ENCODE measurements at regions not wholly inside any gene's neighbourhood (a gene's known extent, or its start where the extent isn't known, plus 50 kb on each side); places are given as distances from the start of the nearest gene placed in this dataset.
"Not testable (repeated sequence)": the region's sequence is repeated elsewhere in the genome, so short reads cannot be mapped to it uniquely, and the experiment has no call there.

GRCh38 chr2:167843657-167844056, 403.7 kb downstream of the STK39 start:
- DNase-seq (ENCODE audit: low read depth, low spot score): no peak

DNA sequence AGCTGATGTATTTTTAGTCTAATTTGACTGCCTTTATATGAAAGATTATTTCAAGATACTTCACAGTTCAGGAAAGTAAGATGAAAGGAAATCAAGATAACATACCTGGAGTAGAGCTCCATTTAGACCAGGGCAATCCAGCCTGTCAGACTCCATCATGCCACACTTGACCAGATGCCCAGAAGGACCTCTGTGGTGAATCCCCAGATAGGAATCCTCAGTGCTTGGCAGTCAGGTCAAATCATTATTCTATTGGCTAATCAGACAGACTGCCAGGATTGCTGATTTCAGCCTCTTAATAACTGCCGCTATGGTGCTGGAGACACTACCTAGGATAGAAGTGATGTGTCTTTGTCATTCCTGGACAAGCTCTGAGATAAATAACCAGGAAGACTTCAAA, 404.2 kb downstream of the STK39 start:
- DNase-seq (ENCODE audit: low read depth, low spot score): no peak

DNA sequence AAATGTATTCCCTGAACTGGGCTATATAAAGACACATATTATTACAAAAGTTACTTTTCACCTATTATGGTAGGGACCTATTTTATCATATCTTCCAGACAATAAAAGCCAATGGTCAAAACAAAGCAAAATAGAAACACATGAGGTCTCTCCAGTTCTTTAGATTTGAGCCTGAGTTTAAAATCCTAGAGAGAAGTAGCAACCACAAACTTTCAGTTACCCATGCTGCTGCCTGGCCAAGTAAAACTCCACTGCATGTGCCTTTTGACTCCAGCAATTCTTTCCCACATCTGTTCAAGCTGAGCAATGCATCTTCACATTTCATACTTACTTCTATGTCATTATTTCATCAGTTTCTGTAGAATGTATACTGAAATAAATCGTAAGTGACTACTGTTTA, 405.3 kb downstream of the STK39 start:
- DNase-seq (ENCODE audit: low read depth, low spot score): no peak

DNA sequence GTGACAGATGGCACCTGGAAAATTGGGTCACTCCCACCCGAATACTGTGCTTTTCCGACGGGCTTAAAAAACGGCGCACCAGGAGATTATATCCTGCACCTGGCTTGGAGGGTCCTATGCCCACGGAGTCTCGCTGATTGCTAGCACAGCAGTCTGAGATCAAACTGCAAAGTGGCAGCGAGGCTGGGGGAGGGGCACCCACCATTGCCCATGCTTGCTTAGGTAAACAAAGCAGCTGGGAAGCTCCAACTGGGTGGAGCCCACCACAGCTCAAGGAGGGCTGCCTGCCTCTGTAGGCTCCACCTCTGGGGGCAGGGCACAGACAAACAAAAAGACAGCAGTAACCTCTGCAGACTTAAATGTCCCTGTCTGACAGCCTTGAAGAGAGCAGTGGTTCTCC, 412.1 kb downstream of the STK39 start:
- DNase-seq (ENCODE audit: low read depth, low spot score): not testable (repeated sequence)

GRCh38 chr2:167834707-167835106, 412.7 kb downstream of the STK39 start:
- DNase-seq (ENCODE audit: low read depth, low spot score): no peak

DNA sequence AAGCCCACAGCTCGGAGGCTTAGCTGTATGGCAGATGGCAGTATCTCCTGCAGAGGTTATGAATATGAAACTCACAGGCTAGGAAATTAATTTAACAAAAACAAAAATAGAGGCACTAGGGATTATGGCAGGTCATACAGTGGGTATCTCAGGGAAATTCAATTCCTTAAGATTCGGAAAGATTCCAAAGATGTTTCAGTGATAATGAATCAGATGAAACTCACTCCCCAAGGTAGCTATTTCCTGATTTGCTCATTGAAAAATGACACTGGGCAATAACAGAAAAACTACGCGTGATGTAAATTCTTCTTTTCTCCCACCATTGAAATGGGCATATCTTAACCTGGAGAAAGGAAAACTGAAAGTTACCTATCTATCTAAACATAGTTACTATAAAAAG, 414.1 kb downstream of the STK39 start:
- no peak for DNase-seq (ENCODE audit: low read depth, low spot score)

DNA sequence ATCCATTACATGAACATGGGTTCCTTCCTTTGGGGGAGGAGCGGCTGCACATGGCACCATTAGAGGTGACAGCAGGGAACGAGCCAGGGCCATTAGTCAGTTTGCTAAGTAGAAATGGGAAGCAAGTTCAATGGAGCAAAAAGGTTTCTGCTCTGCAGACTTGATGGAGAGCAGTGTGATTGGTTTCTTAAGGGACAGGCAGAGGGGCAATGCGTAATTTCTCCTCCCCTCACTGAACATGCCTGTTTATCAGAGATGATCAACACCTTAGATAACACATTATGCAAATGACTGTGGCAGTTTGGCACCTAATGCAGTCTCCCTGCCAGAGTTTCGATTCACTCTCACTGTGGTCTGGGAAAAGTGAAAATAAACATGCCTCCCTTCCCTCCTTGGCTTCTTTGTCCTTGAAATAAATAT, 414.5 kb downstream of the STK39 start:
- no peak for DNase-seq (ENCODE audit: low read depth, low spot score)

DNA sequence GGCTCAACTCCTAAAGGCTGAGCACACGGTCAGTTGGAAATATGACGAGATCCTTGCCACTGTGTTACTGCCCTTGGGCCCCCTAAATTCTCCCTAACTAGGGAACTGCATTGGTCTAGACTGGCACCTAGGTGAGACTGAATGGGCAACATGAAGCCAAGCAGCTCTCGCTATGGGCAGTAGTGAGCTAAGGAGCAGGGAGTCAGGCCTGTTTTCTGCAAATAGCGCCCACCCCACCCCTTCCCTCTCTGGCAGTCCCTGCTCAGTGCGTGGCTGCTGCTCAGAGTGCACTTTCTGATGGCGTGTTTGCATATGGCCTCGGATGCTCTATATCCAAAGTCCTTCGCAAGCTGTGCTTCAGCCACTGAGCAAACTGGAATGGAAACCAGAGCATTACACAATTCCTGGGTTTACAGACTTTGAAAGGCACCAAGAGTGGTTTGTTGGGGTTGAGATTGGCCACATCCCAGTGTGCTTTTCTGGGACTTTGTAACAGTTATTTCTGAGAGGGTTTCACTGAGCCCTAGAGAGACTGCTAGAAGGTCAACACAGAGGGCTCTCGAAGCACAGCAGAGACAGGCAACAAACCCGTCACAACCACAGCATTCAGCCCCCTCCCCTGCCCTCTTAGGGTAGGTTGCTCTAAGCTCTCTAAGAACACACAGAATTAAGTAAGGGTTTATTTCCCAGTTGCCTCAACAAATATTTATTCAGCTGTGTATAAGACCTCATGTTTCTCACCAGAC, 419.9 kb downstream of the STK39 start:
- no peak for DNase-seq (ENCODE audit: low read depth, low spot score)

GRCh38 chr2:167826906-167827305, 420.5 kb downstream of the STK39 start:
- DNase-seq (ENCODE audit: low read depth, low spot score): no peak

DNA sequence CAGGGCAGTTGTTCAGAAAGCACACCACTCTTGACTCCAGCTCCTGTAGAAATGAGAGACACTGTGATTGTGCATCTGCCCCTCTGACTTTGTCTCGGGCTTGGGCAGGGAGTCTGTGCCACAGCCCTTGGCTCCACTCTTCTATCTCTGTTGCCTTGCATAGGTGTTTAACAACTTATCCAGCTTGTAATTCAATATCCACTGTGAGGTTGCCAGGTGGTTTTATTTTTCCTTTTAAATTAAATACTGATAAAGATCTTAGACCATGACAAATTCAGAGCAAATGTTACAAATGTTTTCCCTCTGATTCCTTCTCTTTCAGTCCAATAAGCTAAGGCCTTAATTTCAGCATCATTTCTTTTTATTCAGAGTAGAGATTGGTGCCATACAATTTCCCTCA, 421.7 kb downstream of the STK39 start:
- DNase-seq (ENCODE audit: low read depth, low spot score): no peak

- DNase-seq (ENCODE audit: low read depth, low spot score): no peak
These were observed 424.5 kb downstream of the STK39 start for GRCh38 chr2:167822690-167823465.

GRCh38 chr2:167820488-167820887, 426.9 kb downstream of the STK39 start:
- DNase-seq (ENCODE audit: low read depth, low spot score): no peak

DNA sequence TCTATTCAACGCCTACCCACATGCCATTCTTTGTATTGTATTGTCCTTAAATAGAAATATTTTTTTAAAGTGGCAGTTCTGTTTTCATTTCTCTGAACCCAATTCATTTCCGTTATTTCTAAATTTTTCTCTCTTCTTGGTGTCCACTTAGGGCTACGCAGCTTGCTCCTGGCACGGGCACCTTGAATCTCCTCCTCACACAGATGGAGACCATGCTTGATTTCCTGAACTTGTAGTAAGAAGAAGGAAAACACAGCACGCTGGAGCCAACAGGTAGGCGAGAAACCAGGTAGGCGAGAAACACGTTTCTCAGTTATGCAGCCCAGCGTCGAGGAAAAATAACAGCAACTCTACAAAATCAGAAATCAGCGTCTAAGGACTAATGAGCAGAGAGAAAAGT, 428.9 kb downstream of the STK39 start:
- DNase-seq (ENCODE audit: low read depth, low spot score): no peak

DNA sequence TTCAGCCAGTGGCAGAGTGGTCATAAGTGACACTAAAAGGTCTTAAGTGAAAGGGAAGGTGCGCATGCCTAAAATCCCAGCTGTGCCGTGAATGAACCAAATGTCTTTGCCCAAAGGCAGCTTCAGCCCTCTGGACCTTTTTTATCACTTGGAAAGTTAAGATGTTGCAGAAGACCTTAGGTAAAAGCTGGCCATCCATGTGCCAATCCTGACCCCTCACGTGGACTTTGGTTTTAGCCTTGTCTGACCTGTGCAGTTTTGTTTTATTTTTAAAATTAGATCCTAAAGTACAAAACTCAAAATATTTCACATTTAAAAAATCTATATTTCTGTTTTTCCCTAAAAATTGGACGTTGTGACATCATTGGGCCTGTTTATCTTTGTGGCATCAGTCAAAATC, 429.5 kb downstream of the STK39 start:
- no peak for DNase-seq (ENCODE audit: low read depth, low spot score)

DNA sequence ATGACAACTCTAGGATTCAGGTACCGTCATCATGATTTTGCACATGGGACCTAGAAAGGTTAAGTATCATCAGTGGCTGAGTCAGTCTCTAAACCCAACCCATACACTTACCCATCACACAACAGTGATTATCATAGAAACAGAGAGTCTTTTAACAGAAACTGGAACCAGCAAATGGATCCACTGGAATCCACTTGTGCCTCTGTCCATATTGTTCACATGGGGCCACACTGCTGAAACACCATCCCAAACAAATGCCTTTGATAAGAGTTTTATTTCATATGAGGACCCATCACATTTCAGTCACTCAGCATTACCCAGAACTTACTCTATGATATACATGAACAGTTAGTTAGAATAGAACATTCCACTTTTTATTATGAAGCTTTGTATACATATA, 430.0 kb downstream of the STK39 start:
- DNase-seq (ENCODE audit: low read depth, low spot score): no peak

- no peak for DNase-seq (ENCODE audit: low read depth, low spot score)
These were observed 430.5 kb downstream of the STK39 start for GRCh38 chr2:167816874-167817290.

GRCh38 chr2:167814881-167815718, 432.3 kb downstream of the STK39 start:
- DNase-seq (ENCODE audit: low read depth, low spot score): no peak

DNA sequence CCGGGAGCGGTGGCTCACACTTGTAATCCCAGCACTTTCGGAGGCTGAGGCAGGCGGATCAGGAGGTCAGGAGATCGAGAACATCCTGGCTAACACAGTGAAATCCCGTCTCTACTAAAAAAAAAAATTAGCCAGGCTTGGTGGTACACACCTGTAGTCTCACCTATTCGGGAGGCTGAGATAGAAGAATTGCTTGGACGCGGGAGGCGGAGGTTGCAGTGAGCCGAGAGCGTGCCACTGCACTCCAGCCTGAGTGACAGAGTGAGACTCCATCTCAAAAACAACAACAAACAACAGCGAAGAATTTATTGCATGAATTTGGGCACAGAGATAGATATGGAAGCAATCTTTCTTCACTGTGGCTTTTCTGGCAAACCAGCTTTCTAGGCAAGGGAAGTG, 432.9 kb downstream of the STK39 start:
- not testable (repeated sequence) for DNase-seq (ENCODE audit: low read depth, low spot score)

DNA sequence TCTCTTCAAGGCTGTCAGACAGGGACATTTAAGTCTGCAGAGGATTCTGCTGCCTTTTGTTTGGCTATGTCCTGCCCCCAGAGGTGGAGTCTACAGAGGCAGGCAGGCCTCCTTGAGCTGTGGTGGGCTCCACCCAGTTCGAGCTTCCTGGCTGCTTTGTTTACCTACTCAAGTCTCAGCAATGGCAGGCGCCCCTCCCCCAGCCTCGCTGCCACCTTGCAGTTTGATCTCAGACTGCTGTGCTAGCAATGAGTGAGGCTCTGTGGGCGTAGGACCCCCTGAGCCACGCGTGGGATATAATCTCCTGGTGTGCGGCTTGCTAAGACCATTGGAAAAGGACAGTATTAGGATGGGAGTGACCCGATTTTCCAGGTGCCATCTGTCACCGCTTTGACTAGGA, 437.6 kb downstream of the STK39 start:
- not testable (repeated sequence) for DNase-seq (ENCODE audit: low read depth, low spot score)

DNA sequence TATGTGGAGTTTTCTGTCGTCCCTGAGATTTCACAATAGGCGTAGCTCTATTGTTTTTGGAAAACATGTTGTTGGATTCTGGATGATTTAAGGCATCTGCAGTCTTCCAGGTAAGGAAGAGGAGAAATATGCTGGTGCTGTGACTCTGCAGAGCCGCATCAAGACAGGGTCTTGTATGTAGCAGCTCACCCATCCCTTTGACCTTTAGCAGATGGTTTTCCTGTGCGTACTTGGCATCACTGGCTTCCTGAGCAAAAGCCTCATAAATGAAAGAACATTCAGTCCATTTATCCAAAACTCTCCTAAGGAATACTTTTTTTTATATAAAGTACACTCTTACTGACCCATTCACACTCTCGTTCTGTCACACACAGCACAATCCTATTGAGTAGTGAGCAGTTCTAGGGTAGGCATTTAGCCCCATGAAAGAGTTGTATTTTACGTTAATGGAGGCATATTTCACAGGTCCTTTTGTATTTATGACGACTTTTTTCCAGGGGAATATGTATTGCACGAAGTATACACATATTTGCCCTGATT, 443.9 kb downstream of the STK39 start:
- no peak for DNase-seq (ENCODE audit: low read depth, low spot score)

GRCh38 chr2:167794554-167795255, 452.7 kb downstream of the STK39 start:
- DNase-seq (ENCODE audit: low read depth, low spot score): no peak

All from smooth muscle cell of the brain vasculature (primary cell).